Colonic mucosa (tissue), 4 donors: ENCODE measurements at regions not wholly inside any gene's neighbourhood (a gene's known extent, or its start where the extent isn't known, plus 50 kb on each side); places are given as distances from the start of the nearest gene placed in this dataset.

Source experiments
- DNase-seq: peaks from one replicate; pipeline ENCODE4 v3.0.0-alpha.2; 2020
- H3K27ac ChIP-seq: fragments of 200-600 bp; one replicate; pipeline ENCODE4 v1.8.0; 2021
- H3K27me3 ChIP-seq: fragments of 200-600 bp; one replicate; pipeline ENCODE4 v1.8.0; 2021
- H3K36me3 ChIP-seq: fragments of 200-600 bp; one replicate; pipeline ENCODE4 v1.8.0; 2021
- H3K4me1 ChIP-seq: fragments of 200-600 bp; one replicate; pipeline ENCODE4 v1.8.0; 2021; ENCODE audit warnings: mild to moderate bottlenecking
- H3K4me3 ChIP-seq: fragments of 200-600 bp; one replicate; pipeline ENCODE4 v1.8.0; 2021
- H3K9ac ChIP-seq, 2 donors: one replicate each; pipeline ENCODE4 v1.7.0; 2013; ENCODE audit warnings: control low read depth in 2 of 2, low read depth in 2 of 2, low read length in 2 of 2
- H3K9me3 ChIP-seq: fragments of 200-600 bp; one replicate; pipeline ENCODE4 v1.8.0; 2021
- CTCF ChIP-seq: fragments of 200-600 bp; IDR thresholded peaks from one replicate; pipeline ENCODE4 v1.8.0; 2022; ENCODE audit warnings: antibody characterized with exemption, mild to moderate bottlenecking
- intact Hi-C: fragments of 100-400 bp; cut with DNase I; formaldehyde crosslinking; loops from one replicate; pipeline ENCODE4 v1.14.1; 2022
- donor health status: healthy.
- donor health status: DM: no; HTN: no; CAD: no.
- donor health status: DM: no; HTN: no; CAD: no.

GRCh38 chr12:88419794-88420193 lies 160.5 kb downstream of the KITLG start:
- intact Hi-C loops: no loop called here
- Histone ChIP-seq H3K9ac (no peak overlapping the region), H3K4me3 (no peak overlapping the region), H3K36me3 (no peaks in the 10 kb centered on the region), H3K9me3 (no peaks in the 10 kb centered on the region), H3K27ac (no peak overlapping the region), H3K27me3 (no peaks in the 10 kb centered on the region), H3K4me1 (no peaks in the 10 kb centered on the region)
- DNase-seq: no peak
- no peak for TF ChIP-seq CTCF

- Histone ChIP-seq H3K36me3 (no peaks in the 10 kb centered on the region), H3K4me1 (no peaks in the 10 kb centered on the region), H3K9ac (no peak overlapping the region), H3K4me3 (no peak overlapping the region), H3K27ac (no peak overlapping the region), H3K27me3 (no peaks in the 10 kb centered on the region), H3K9me3 (no peaks in the 10 kb centered on the region)
- TF ChIP-seq CTCF: no peak
- DNase-seq: no peak
- intact Hi-C loops: no loop called here
These were observed 159.8 kb downstream of the KITLG start for GRCh38 chr12:88420457-88420856.

GRCh38 chr12:88424791-88425730 lies 155.2 kb downstream of the KITLG start:
- intact Hi-C loops: no loop called here
- no peaks in the 10 kb centered on the region for H3K36me3 ChIP-seq
- H3K9me3 ChIP-seq: no peaks in the 10 kb centered on the region
- no peaks in the 10 kb centered on the region for H3K27me3 ChIP-seq
- no peak overlapping the region for H3K27ac ChIP-seq
- no peaks in the 10 kb centered on the region for H3K4me1 ChIP-seq
- TF ChIP-seq CTCF: no peak
- no peak for DNase-seq
- H3K4me3 ChIP-seq: no peak overlapping the region
- H3K9ac ChIP-seq: no peak overlapping the region

GRCh38 chr12:88428350-88428749 lies 151.9 kb downstream of the KITLG start:
- H3K9me3 ChIP-seq: no peaks in the 10 kb centered on the region
- no peak for TF ChIP-seq CTCF
- no peaks in the 10 kb centered on the region for H3K36me3 ChIP-seq
- intact Hi-C loops: no loop called here
- no peaks in the 10 kb centered on the region for H3K4me1 ChIP-seq
- H3K9ac ChIP-seq: no peak overlapping the region
- no peak overlapping the region for H3K27ac ChIP-seq
- no peak overlapping the region for H3K4me3 ChIP-seq
- no peaks in the 10 kb centered on the region for H3K27me3 ChIP-seq
- no peak for DNase-seq

- Histone ChIP-seq H3K36me3 (no peaks in the 10 kb centered on the region), H3K4me1 (no peaks in the 10 kb centered on the region), H3K9ac (no peak overlapping the region), H3K27ac (no peak overlapping the region), H3K9me3 (no peaks in the 10 kb centered on the region), H3K27me3 (no peaks in the 10 kb centered on the region), H3K4me3 (no peak overlapping the region)
- no peak for TF ChIP-seq CTCF
- intact Hi-C loops: no loop called here
- DNase-seq: no peak
These were observed 149.0 kb downstream of the KITLG start for GRCh38 chr12:88431246-88431645.
